Ishikawa (cell line): ENCODE measurements at regions not wholly inside any gene's neighbourhood (a gene's known extent, or its start where the extent isn't known, plus 50 kb on each side); places are given as distances from the start of the nearest gene placed in this dataset.

Experiments
- CEBPB ChIP-seq: IDR thresholded peaks from 2 replicates; pipeline ENCODE4 v1.6.1; 2012
- CREB1 ChIP-seq: IDR thresholded peaks from 2 replicates; pipeline ENCODE4 v1.6.1; 2012; ENCODE audit warnings: low read depth
- EGR1 ChIP-seq: IDR thresholded peaks from 2 replicates; pipeline ENCODE4 v1.6.1; 2012
- EP300 ChIP-seq: IDR thresholded peaks from 2 replicates; pipeline ENCODE4 v1.6.1; 2012; ENCODE audit warnings: borderline replicate concordance
- FOXM1 ChIP-seq: IDR thresholded peaks from 2 replicates; pipeline ENCODE4 v1.6.1; 2012; ENCODE audit warnings: low read depth, borderline replicate concordance
- MAX ChIP-seq: IDR thresholded peaks from 2 replicates; pipeline ENCODE4 v1.6.1; 2012
- NFIC ChIP-seq: IDR thresholded peaks from 2 replicates; pipeline ENCODE4 v1.6.1; 2012
- RAD21 ChIP-seq: IDR thresholded peaks from 2 replicates; pipeline ENCODE4 v1.6.1; 2012; ENCODE audit warnings: low read depth
- REST ChIP-seq: IDR thresholded peaks from 2 replicates; pipeline ENCODE4 v1.6.1; 2012; ENCODE audit warnings: low read depth, mild to moderate bottlenecking
- TAF1 ChIP-seq: IDR thresholded peaks from 2 replicates; pipeline ENCODE4 v1.6.1; 2012; ENCODE audit warnings: low read depth, mild to moderate bottlenecking
- TCF12 ChIP-seq: IDR thresholded peaks from 2 replicates; pipeline ENCODE4 v1.6.1; 2012; ENCODE audit warnings: low read depth
- TEAD4 ChIP-seq: IDR thresholded peaks from 2 replicates; pipeline ENCODE4 v1.6.1; 2012
- USF1 ChIP-seq: IDR thresholded peaks from 2 replicates; pipeline ENCODE4 v1.6.1; 2012
- YY1 ChIP-seq: IDR thresholded peaks from 2 replicates; pipeline ENCODE4 v1.6.1; 2012; ENCODE audit warnings: low read depth
- ZBTB7A ChIP-seq: IDR thresholded peaks from 2 replicates; pipeline ENCODE4 v1.6.1; 2012; ENCODE audit warnings: low read depth

- TF ChIP-seq EP300 (no peak), EGR1 (no peak), ZBTB7A (0 out of 2 replicates have a peak, but pooled peaks have one; percentile 9)
These were observed 100.9 kb upstream of the APC start for GRCh38 chr5:112636751-112637150.

GRCh38 chr5:112637343-112637742, 100.3 kb upstream of the APC start:
- TF ChIP-seq REST: no peak
- no peak for TF ChIP-seq RAD21
- no peak for TF ChIP-seq ZBTB7A
- TF ChIP-seq MAX: no peak
- no peak for TF ChIP-seq EP300
- TF ChIP-seq USF1: no peak
- TF ChIP-seq TAF1: no peak
- no peak for TF ChIP-seq FOXM1

GRCh38 chr5:112640546-112640945, 97.1 kb upstream of the APC start:
- TF ChIP-seq REST (no peak), TEAD4 (no peak), TCF12 (no peak), RAD21 (no peak), CEBPB (no peak), FOXM1 (no peak), USF1 (no peak), EGR1 (no peak), ZBTB7A (no peak), CREB1 (no peak), EP300 (no peak), NFIC (no peak)

GRCh38 chr5:112641515-112642110, 96.1 kb upstream of the APC start:
- TF ChIP-seq RAD21 (no peak), TAF1 (no peak), YY1 (no peak), USF1 (no peak), REST (no peak), EGR1 (no peak), CREB1 (no peak), TCF12 (no peak), CEBPB (no peak), NFIC (no peak), EP300 (no peak), MAX (no peak), FOXM1 (no peak), TEAD4 (no peak), ZBTB7A (no peak)
